DMS79 (cell line): ENCODE measurements at regions not wholly inside any gene's neighbourhood (a gene's known extent, or its start where the extent isn't known, plus 50 kb on each side); places are given as distances from the start of the nearest gene placed in this dataset.
"Not testable (repeated sequence)": the region's sequence is repeated elsewhere in the genome, so short reads cannot be mapped to it uniquely, and the experiment has no call there.

Experiments used
- DNase-seq: peaks from one replicate; lab custom pipeline; 2025; lab: John Stamatoyannopoulos, UW

DNA sequence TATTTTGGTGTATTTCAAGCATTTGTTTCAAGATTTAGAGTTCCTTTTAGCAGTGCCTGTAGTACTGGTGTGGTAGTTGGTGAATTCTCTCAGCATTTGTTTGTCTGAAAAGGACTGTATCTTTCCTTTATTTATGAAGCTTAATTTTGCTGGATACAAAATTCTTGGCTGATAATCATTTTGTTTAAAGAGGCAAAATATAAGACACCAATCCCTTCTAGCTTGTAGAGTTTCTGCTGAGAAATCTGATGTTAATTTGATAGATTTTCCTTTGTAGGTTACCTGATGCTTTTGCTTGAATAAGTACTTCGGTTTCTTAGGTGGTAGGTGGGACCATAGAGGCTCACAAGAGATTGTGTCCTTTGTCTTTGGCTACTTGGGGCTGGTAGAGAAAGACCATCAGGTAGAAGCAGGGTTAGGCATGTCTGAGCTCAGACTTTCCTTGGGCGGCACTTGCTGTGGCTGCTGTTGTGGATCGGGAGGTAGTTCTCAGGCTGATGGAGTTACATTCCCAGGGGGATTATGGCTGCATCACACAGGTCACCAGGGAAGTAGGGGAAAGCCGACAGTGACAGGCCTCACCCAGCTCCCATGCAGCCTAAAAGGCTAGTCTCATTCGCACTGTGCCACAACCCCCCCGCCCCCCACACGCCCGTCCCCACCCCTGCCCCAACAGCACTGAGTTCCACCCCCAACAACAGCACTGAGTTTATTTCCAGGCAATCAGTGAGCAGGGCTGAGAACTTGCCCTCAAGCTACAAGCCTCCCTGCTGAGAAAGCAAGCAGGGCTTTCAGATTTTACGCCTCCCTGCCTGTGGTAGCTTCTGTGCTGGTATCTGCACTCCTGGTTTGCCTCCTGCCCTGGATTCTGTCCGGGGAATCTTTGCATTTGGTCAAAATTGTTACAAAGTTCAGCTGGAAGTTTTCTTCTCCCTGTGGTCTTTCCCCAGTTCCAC, 127.1 kb upstream of the GLRA1 start:
- no peak for DNase-seq

DNA sequence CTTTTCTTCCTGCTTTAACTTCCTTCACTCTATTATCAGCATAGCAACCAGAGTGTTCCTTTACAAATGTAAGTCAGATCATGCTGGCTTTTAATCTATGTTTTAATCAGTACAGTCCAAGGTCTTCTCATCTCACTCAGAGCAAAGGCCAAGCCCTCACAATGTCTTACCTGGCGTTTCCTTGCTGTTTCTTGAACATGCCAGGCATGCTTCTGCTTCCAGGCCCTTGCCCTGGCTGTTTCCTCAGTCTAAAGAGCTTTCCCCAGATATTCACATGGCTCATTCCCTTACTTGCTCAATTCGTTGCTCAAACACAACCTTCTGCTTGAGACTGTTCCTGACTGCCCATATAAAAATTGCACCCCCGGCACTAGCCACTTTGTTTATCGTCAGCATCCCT, 121.7 kb upstream of the GLRA1 start:
- no peak for DNase-seq

DNA sequence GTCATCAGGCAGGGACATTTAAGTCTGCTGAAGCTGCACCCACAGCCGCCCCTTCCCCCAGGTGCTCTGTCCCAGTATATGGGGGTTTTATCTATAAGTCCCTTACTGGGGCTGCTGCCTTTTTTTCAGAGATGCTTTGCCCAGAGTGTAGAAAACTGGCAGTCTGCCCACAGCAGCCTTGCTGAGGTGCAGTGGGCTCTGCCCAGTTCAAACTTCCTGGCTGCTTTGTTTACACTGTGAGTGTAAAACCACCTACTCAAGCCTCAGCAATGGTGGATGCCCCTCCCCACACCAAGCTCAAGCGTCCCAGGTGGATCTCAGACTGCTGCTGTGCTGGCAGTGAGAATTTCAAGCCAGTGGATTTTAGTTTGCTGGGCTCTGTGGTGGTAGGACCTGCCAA, 114.2 kb upstream of the GLRA1 start:
- peak; percentile 6 for DNase-seq

DNA sequence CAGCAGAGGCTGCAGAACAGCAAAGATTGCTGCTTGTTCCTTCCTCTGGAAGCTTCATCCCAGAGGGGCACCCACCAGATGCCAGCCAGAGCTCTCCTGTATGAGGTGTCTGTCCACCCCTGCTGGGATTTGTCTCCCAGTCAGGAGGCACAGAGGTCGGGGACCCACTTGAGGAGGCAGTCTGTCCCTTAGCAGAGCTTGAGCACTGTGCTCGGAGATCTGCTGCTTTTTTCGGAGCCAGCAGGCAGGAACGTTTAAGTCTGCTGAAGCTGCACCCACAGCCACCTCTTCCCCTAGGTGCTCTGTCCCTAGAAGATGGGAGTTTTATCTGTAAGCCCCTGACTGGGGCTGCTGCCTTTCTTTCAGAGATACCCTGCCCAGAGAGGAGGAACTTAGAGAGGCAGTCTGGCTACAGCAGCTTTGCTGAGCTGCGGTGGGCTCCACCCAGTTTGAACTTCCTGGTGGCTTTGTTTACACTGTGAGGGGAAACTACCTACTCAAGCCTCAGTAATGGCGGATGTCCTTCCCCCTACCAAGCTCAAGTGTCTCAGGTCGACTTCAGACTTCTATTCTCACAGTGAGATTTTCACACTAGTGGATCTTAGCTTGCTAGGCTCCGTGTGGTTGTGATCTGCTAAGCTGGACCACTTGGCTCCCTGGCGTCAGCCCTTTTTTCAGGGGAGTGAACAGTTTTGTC, 101.8 kb upstream of the GLRA1 start:
- DNase-seq: not testable (repeated sequence)

DNA sequence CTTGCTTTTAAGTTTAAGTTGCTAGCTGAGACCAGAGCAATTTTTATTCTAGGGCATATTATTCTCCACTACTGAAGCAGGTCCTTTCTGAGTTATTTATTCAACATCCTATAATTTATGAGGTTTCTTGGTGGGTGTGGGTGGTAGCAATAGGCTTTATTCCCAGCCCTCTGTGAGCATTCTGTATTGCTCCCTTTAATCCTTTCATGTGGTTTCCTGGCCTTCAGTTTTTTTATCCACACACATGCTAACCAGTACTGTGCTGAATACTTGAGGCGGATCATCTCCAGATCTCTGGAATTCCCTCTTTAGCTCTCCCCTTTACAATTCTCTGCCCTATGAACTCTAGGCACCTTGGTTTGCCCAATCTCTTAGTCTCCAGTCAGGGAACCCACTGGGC, 91.8 kb upstream of the GLRA1 start:
- DNase-seq: no peak

DNA sequence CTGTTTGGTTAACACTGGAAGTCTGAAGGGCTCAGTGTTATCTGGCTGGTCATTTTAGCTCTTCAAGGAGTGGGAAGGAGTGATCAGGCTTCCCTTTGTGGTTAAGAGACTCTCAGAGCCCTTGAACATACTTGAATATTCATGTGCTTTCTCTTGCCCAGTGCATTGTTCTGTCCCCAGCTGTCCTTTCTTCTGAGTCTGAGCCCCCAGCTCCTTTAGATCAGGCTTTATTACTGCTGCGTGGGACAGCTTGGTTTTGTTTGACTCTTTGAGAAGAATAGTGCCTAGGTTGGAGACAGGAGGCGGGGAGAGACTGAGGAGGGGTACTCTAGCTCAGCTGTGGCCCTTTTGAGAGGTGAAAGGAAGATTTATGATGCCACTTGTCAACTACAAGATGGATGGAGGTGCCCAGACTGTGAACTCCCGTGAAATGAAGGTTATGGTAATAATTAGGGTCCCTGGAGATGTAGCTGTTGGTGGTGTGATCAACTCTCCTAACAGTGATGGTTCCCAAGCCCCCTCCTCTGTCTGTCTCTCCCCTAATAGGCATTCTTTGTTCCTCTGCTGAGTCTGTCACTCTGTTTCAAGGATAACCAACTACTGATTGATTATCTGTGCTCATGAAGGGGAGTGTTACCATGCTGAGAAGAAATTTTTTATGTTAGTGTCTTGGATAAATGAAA, 83.1 kb upstream of the GLRA1 start:
- peak; percentile 39 for DNase-seq

DNA sequence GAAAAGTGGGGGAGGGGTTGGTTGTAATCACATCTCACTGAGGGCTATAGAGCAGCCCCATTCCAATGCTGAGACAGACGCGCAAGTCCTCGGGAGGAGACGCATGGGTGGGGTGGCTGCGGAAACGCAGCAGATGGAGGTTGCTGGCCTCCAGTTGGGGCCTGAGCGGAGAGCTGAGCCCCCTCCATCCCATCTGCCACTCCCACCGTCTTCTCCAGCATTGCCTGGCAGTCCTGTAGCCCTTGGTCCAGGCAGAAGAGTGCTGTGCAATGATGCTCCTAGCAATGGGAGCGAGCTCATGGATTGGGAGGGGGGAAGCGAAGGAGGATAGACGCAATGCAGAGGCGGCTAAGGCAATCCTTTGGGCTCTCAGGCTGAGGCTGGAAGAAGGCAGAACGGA, 79.4 kb upstream of the GLRA1 start:
- DNase-seq: no peak
